A549 (cell line): ENCODE measurements at regions not wholly inside any gene's neighbourhood (a gene's known extent, or its start where the extent isn't known, plus 50 kb on each side); places are given as distances from the start of the nearest gene placed in this dataset.

Experiments
- ATAC-seq, 2 experiments: fragments of 200-7000 bp in 1 of 2; fragments of >200 bp in 1 of 2; cut with Nextera tagmentation in 1 of 2; cut with Tn5 transposase in 1 of 2; 3 replicates each; pipeline versions ENCODE4 v1.8.0 to v1.9.1; 2018 to 2020; ENCODE audit warnings: mild to moderate bottlenecking in 1 of 2, moderate library complexity in 1 of 2
- CTCF ChIA-PET: fragments of 300-600 bp; sonication (Branson Sonifier 250); formaldehyde crosslinking; extraction: SDS; loops from one replicate; lab custom pipeline; 2021; ENCODE audit warnings: antibody characterized with exemption, inconsistent platforms; lab: Yijun Ruan, JAX
- POLR2A ChIA-PET: fragments of 350-600 bp; formaldehyde crosslinking; extraction: SDS; loops from one replicate; lab custom pipeline; 2021; ENCODE audit warnings: antibody characterized with exemption, inconsistent platforms; lab: Yijun Ruan, JAX
- DNase-seq, 2 experiments: peaks; one replicate each; pipeline versions ENCODE4 v3.0.0 to v3.0.0-alpha.2; 2011 to 2016; ENCODE audit warnings: low read depth in 1 of 2, low spot score in 1 of 2
- FAIRE-seq: peaks from 2 replicates; lab custom pipeline; 2011; peaks lifted over from hg19 to GRCh38; lab: Jason Lieb, UNC
- H3K27ac ChIP-seq, 2 experiments: fragments of >200 bp; sonication (Bioruptor Twin); formaldehyde crosslinking; 3 replicates each; pipeline ENCODE4 v1.5.1; 2016 to 2017
- H3K4me1 ChIP-seq: fragments of >200 bp; sonication (Bioruptor Twin); formaldehyde crosslinking; 3 replicates; pipeline ENCODE4 v1.6.1; 2016
- H3K4me2 ChIP-seq: fragments of >200 bp; sonication (Bioruptor Twin); formaldehyde crosslinking; 3 replicates; pipeline ENCODE4 v1.6.1; 2016
- H3K4me3 ChIP-seq: fragments of >200 bp; sonication (Bioruptor Twin); formaldehyde crosslinking; 3 replicates; pipeline ENCODE4 v1.5.1; 2016
- H3K9me3 ChIP-seq: fragments of >200 bp; sonication (Bioruptor Twin); formaldehyde crosslinking; 3 replicates; pipeline ENCODE4 v1.6.1; 2016
- BCL3 ChIP-seq: fragments of >200 bp; sonication (Bioruptor Twin); formaldehyde crosslinking; IDR thresholded peaks from 3 replicates; pipeline ENCODE4 v1.6.1; 2016
- BHLHE40 ChIP-seq: IDR thresholded peaks from 2 replicates; pipeline ENCODE4 v1.6.1; 2012; ENCODE audit warnings: low read depth, low read length, inconsistent platforms
- CBX2 ChIP-seq: fragments of 200-600 bp; sonication (generic); IDR thresholded peaks from 2 replicates; pipeline ENCODE4 v1.6.1; 2016; ENCODE audit warnings: low read depth, mild to moderate bottlenecking, borderline replicate concordance
- CHD4 ChIP-seq: fragments of 200-600 bp; sonication (generic); IDR thresholded peaks from 2 replicates; pipeline ENCODE4 v1.6.1; 2016; ENCODE audit warnings: antibody characterized with exemption, mild to moderate bottlenecking, borderline replicate concordance
- E2F6 ChIP-seq: IDR thresholded peaks from 2 replicates; pipeline ENCODE4 v1.6.1; 2012; ENCODE audit warnings: low read depth, borderline replicate concordance
- HDAC2 ChIP-seq: fragments of 200-600 bp; sonication (generic); IDR thresholded peaks from 2 replicates; pipeline ENCODE4 v1.6.1; 2016
- HES2 ChIP-seq: fragments of >200 bp; sonication (Bioruptor Twin); formaldehyde crosslinking; IDR thresholded peaks from 2 replicates; pipeline ENCODE4 v1.6.1; 2016
- HEYL ChIP-seq: fragments of 250-450 bp; sonication (Bioruptor Pico); IDR thresholded peaks from 2 replicates; pipeline ENCODE4 v1.8.0; 2021; ENCODE audit warnings: mild to moderate bottlenecking, moderate library complexity
- HOXA7 ChIP-seq: fragments of 250-450 bp; sonication (Bioruptor Pico); IDR thresholded peaks from 2 replicates; pipeline ENCODE4 v1.5.0; 2020; ENCODE audit warnings: mild to moderate bottlenecking, moderate library complexity
- HOXB13 ChIP-seq: fragments of 250-450 bp; sonication (Bioruptor Pico); IDR thresholded peaks from 2 replicates; pipeline ENCODE4 v1.5.0; 2020; ENCODE audit warnings: low read depth, mild to moderate bottlenecking, moderate library complexity
- JUN ChIP-seq, 2 experiments: fragments of >200 bp; sonication (Bioruptor Twin); formaldehyde crosslinking; IDR thresholded peaks; 2 replicates in 1 of 2; 3 replicates in 1 of 2; pipeline ENCODE4 v1.6.1; 2016 to 2017
- KDM1A ChIP-seq: fragments of 200-600 bp; sonication (generic); IDR thresholded peaks from 2 replicates; pipeline ENCODE4 v1.6.1; 2016; ENCODE audit warnings: low read depth, mild to moderate bottlenecking
- MAZ ChIP-seq: fragments of 150-350 bp; IDR thresholded peaks from 2 replicates; pipeline ENCODE4 v1.6.1; 2014; ENCODE audit warnings: antibody characterized with exemption, low read depth, low read length, borderline replicate concordance
- REST ChIP-seq: fragments of 200-600 bp; sonication (generic); IDR thresholded peaks from 2 replicates; pipeline ENCODE4 v1.6.1; 2016; ENCODE audit warnings: antibody characterized with exemption, mild to moderate bottlenecking, moderate library complexity
- TP53 ChIP-seq: fragments of 250-450 bp; sonication (Bioruptor Pico); IDR thresholded peaks from 2 replicates; pipeline ENCODE4 v1.5.0; 2021; ENCODE audit warnings: mild to moderate bottlenecking, moderate library complexity
- USF2 ChIP-seq: fragments of 450-650 bp; IDR thresholded peaks from 2 replicates; pipeline ENCODE4 v1.6.1; 2014; ENCODE audit warnings: antibody characterized with exemption
- ZFP36 ChIP-seq: fragments of 450-650 bp; IDR thresholded peaks from 2 replicates; pipeline ENCODE4 v1.6.1; 2014; ENCODE audit warnings: borderline replicate concordance; ENCODE audit not compliant: partially characterized antibody
- WGBS: methylation state at CpG from one replicate; pipeline ENCODE4 v1.1.6; 2017; ENCODE audit errors: missing lambda C conversion rate; 5-methylcytosine and 5-hydroxymethylcytosine counted together

- FAIRE-seq (no peak), ATAC-seq (no peak), DNase-seq (no peak)
- WGBS: 25% methylated on average over 6 of the region's 6 CpGs
- POLR2A ChIA-PET: no interaction called here
- Histone ChIP-seq H3K4me3 (no peak overlapping the region), H3K27ac (no peak overlapping the region), H3K4me1 (no peaks in the 10 kb centered on the region), H3K9me3 (no peaks in the 10 kb centered on the region), H3K4me2 (no peak overlapping the region)
- TF ChIP-seq HOXA7 (CRISPR knock-in tag): no peak
- no peak for TF ChIP-seq ZFP36
- CTCF ChIA-PET: no interaction called here
Observed at GRCh38 chr11:110798201-110798900, 86.1 kb upstream of the ARHGAP20 start.

- 0% methylated on average over 2 of the region's 3 CpGs for WGBS
- Histone ChIP-seq H3K27ac (no peak overlapping the region), H3K9me3 (no peaks in the 10 kb centered on the region), H3K4me3 (no peak overlapping the region), H3K4me2 (no peak overlapping the region), H3K4me1 (no peaks in the 10 kb centered on the region)
- DNase-seq (no peak), FAIRE-seq (no peak), ATAC-seq (no peak)
- CTCF ChIA-PET: no interaction called here
- TF ChIP-seq TP53 (CRISPR knock-in tag) (no peak), HEYL (CRISPR knock-in tag) (no peak), HDAC2 (no peak), REST (no peak), BCL3 (no peak)
- POLR2A ChIA-PET: no interaction called here
Observed at GRCh38 chr11:110797453-110797852, 85.2 kb upstream of the ARHGAP20 start.

GRCh38 chr11:110795112-110795624 is 82.9 kb upstream of the ARHGAP20 start:
- FAIRE-seq: no peak
- Histone ChIP-seq H3K4me2 (no peak overlapping the region), H3K9me3 (no peaks in the 10 kb centered on the region), H3K27ac (no peak overlapping the region), H3K4me3 (no peak overlapping the region), H3K4me1 (no peaks in the 10 kb centered on the region)
- ChIA-PET CTCF (no interaction called here), POLR2A (no interaction called here)
- no peak for DNase-seq
- WGBS: 3% methylated on average over 1 of the region's 1 CpG
- no peak for ATAC-seq
- no peak for TF ChIP-seq BHLHE40

GRCh38 chr11:110793556-110793955 is 81.3 kb upstream of the ARHGAP20 start:
- ATAC-seq (no peak), DNase-seq (no peak), FAIRE-seq (no peak)
- Histone ChIP-seq H3K9me3 (no peaks in the 10 kb centered on the region), H3K4me2 (no peak overlapping the region), H3K4me3 (no peak overlapping the region), H3K4me1 (no peaks in the 10 kb centered on the region), H3K27ac (no peak overlapping the region)
- WGBS: 48% methylated on average over 4 of the region's 4 CpGs
- CTCF ChIA-PET: no interaction called here
- POLR2A ChIA-PET: no interaction called here
- no peak for TF ChIP-seq E2F6
- no peak for TF ChIP-seq CHD4
- TF ChIP-seq USF2: no peak
- TF ChIP-seq CBX2: no peak
- TF ChIP-seq HOXA7 (CRISPR knock-in tag): no peak
- TF ChIP-seq JUN (IDR thresholded peaks at IDR 0.05): no peak
- TF ChIP-seq MAZ: no peak
- TF ChIP-seq REST: no peak
- no peak for TF ChIP-seq KDM1A
- no peak for TF ChIP-seq HOXB13 (CRISPR knock-in tag)
- no peak for TF ChIP-seq HES2
